HEK293 (cell line): ENCODE measurements at regions not wholly inside any gene's neighbourhood (a gene's known extent, or its start where the extent isn't known, plus 50 kb on each side); places are given as distances from the start of the nearest gene placed in this dataset.

Experiments
- TCF7L2 ChIP-seq: IDR thresholded peaks from 2 replicates; pipeline ENCODE4 v1.6.1; 2011; ENCODE audit warnings: low read depth, mild to moderate bottlenecking, inconsistent platforms, low read length, moderate library complexity, borderline replicate concordance
- WT1 ChIP-seq: fragments of 450-650 bp; formaldehyde crosslinking; IDR thresholded peaks from 2 replicates; pipeline ENCODE4 v1.5.1; 2016; ENCODE audit warnings: missing biosample characterization, missing genetic modification characterization
- ZBTB49 ChIP-seq: fragments of 450-650 bp; formaldehyde crosslinking; IDR thresholded peaks from 2 replicates; pipeline ENCODE4 v1.5.1; 2016; ENCODE audit warnings: missing biosample characterization, missing genetic modification characterization, low read depth
- ZNF10 ChIP-seq: fragments of 450-650 bp; formaldehyde crosslinking; IDR thresholded peaks from 2 replicates; pipeline ENCODE4 v1.5.1; 2017; ENCODE audit warnings: missing biosample characterization, missing genetic modification characterization
- ZNF707 ChIP-seq: fragments of 450-650 bp; formaldehyde crosslinking; IDR thresholded peaks from 2 replicates; pipeline ENCODE4 v1.5.1; 2016; ENCODE audit warnings: missing biosample characterization, missing genetic modification characterization
- ZNF768 ChIP-seq: fragments of 450-650 bp; formaldehyde crosslinking; IDR thresholded peaks from 2 replicates; pipeline ENCODE4 v1.5.1; 2018; ENCODE audit warnings: missing biosample characterization, mild to moderate bottlenecking, missing genetic modification characterization
- ZNF792 ChIP-seq: fragments of 450-650 bp; formaldehyde crosslinking; IDR thresholded peaks from 2 replicates; pipeline ENCODE4 v1.5.1; 2016; ENCODE audit warnings: missing biosample characterization, missing genetic modification characterization
- TF ChIP-seq, protein P1 (sequence below): fragments of 450-650 bp; formaldehyde crosslinking; IDR thresholded peaks from 2 replicates; pipeline ENCODE4 v1.5.1; 2016; ENCODE audit warnings: missing biosample characterization, missing genetic modification characterization

GRCh38 chr18:75489493-75490190 lies 62.1 kb upstream of the SMIM21 start:
- TF ChIP-seq WT1 (tag by site-specific recombination) = no peak
- no peak for TF ChIP-seq ZNF792 (tag by site-specific recombination)
- TF ChIP-seq, protein P1, sequence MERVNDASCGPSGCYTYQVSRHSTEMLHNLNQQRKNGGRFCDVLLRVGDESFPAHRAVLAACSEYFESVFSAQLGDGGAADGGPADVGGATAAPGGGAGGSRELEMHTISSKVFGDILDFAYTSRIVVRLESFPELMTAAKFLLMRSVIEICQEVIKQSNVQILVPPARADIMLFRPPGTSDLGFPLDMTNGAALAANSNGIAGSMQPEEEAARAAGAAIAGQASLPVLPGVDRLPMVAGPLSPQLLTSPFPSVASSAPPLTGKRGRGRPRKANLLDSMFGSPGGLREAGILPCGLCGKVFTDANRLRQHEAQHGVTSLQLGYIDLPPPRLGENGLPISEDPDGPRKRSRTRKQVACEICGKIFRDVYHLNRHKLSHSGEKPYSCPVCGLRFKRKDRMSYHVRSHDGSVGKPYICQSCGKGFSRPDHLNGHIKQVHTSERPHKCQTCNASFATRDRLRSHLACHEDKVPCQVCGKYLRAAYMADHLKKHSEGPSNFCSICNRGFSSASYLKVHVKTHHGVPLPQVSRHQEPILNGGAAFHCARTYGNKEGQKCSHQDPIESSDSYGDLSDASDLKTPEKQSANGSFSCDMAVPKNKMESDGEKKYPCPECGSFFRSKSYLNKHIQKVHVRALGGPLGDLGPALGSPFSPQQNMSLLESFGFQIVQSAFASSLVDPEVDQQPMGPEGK (tag by site-specific recombination) = no peak
- TF ChIP-seq ZNF768 (tag by site-specific recombination) = no peak
- no peak for TF ChIP-seq ZNF10 (tag by site-specific recombination)
- no peak for TF ChIP-seq ZNF707 (tag by site-specific recombination)
- TF ChIP-seq ZBTB49 (tag by site-specific recombination) = no peak
- TF ChIP-seq TCF7L2 = no peak
